HepG2 (cell line): ENCODE measurements at regions not wholly inside any gene's neighbourhood (a gene's known extent, or its start where the extent isn't known, plus 50 kb on each side); places are given as distances from the start of the nearest gene placed in this dataset.
A peak's percentile ranks its signal among the peaks of the same experiment; 100 is the strongest.

Experiments
- DNMT3B ChIP-seq: conservative IDR thresholded peaks from 2 replicates; pipeline ENCODE4 v1.6.1; 2016; ENCODE audit warnings: missing biosample characterization, control low read depth
- HBP1 ChIP-seq: IDR thresholded peaks from 2 replicates; pipeline ENCODE4 v1.6.1; 2016; ENCODE audit warnings: low read depth, control low read depth
- NFE2L1 ChIP-seq: sonication (generic); formaldehyde crosslinking; IDR thresholded peaks from 2 replicates; pipeline ENCODE4 v1.4.0; 2020; ENCODE audit warnings: missing genetic modification reagents, mild to moderate bottlenecking, borderline replicate concordance
- SPEN ChIP-seq: sonication (generic); formaldehyde crosslinking; IDR thresholded peaks from 2 replicates; pipeline ENCODE4 v1.5.1; 2020; ENCODE audit warnings: low read depth, mild to moderate bottlenecking, missing genetic modification reagents
- ZBTB8A ChIP-seq: sonication (generic); formaldehyde crosslinking; IDR thresholded peaks from 2 replicates; pipeline ENCODE4 v1.4.0; 2020; ENCODE audit warnings: mild to moderate bottlenecking, low read depth, missing genetic modification reagents, borderline replicate concordance
- ZFP41 ChIP-seq: sonication (generic); formaldehyde crosslinking; IDR thresholded peaks from 2 replicates; pipeline ENCODE4 v1.4.0; 2020; ENCODE audit warnings: mild to moderate bottlenecking, missing genetic modification reagents, borderline replicate concordance
- ZMYM3 ChIP-seq: sonication (generic); formaldehyde crosslinking; IDR thresholded peaks from 2 replicates; pipeline ENCODE4 v1.5.1; 2020; ENCODE audit warnings: mild to moderate bottlenecking, missing genetic modification reagents
- ZNF251 ChIP-seq: sonication (generic); formaldehyde crosslinking; IDR thresholded peaks from 2 replicates; pipeline ENCODE4 v1.9.0; 2021; ENCODE audit warnings: mild to moderate bottlenecking, missing genetic modification reagents
- ZNF318 ChIP-seq: sonication (generic); formaldehyde crosslinking; IDR thresholded peaks from 2 replicates; pipeline ENCODE4 v1.4.0; 2020; ENCODE audit warnings: mild to moderate bottlenecking, missing genetic modification reagents
- ZNF354B ChIP-seq: sonication (generic); formaldehyde crosslinking; IDR thresholded peaks from 2 replicates; pipeline ENCODE4 v1.8.0; 2022; ENCODE audit warnings: mild to moderate bottlenecking, missing genetic modification reagents
- ZNF747 ChIP-seq: sonication (generic); formaldehyde crosslinking; IDR thresholded peaks from 2 replicates; pipeline ENCODE4 v1.8.1; 2023; ENCODE audit warnings: missing genetic modification reagents, mild to moderate bottlenecking, borderline replicate concordance
- TF ChIP-seq, protein P1 (sequence below): sonication (generic); formaldehyde crosslinking; IDR thresholded peaks from 2 replicates; pipeline ENCODE4 v1.4.0; 2020; ENCODE audit warnings: missing genetic modification reagents
- TF ChIP-seq, protein P2 (sequence below): sonication (generic); formaldehyde crosslinking; IDR thresholded peaks from 2 replicates; pipeline ENCODE4 v1.8.0; 2022; ENCODE audit warnings: missing genetic modification reagents, mild to moderate bottlenecking, borderline replicate concordance
- TF ChIP-seq, protein P3 (sequence below): sonication (generic); formaldehyde crosslinking; IDR thresholded peaks from 2 replicates; pipeline ENCODE4 v1.5.0; 2020; ENCODE audit warnings: missing genetic modification reagents

DNA sequence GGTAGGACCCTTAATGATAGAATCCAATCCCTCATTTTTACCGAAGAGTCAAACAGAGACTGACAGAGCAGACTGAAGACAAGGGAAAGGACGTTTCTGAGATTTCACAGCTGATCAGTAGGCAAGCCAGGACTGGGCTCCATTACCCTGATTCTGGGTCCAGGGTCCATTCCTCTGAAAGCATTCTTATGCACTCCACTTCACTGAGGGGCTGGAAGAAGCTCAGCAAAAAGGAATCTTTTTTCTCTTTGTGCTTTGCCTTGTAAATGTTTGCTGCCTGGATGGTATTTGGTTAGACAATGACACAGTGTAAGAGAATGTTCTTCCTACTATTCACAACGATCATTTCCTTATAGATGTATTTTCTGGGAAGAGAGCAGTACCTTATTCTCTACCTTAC, 331.3 kb upstream of the PROX1 start (continued):
- TF ChIP-seq, protein P1, sequence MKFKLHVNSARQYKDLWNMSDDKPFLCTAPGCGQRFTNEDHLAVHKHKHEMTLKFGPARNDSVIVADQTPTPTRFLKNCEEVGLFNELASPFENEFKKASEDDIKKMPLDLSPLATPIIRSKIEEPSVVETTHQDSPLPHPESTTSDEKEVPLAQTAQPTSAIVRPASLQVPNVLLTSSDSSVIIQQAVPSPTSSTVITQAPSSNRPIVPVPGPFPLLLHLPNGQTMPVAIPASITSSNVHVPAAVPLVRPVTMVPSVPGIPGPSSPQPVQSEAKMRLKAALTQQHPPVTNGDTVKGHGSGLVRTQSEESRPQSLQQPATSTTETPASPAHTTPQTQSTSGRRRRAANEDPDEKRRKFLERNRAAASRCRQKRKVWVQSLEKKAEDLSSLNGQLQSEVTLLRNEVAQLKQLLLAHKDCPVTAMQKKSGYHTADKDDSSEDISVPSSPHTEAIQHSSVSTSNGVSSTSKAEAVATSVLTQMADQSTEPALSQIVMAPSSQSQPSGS: 0 out of 2 replicates have a peak, but pooled peaks have one; percentile 10
- TF ChIP-seq ZNF251 (CRISPR knock-in tag) (no peak), ZNF354B (CRISPR knock-in tag) (no peak), ZBTB8A (CRISPR knock-in tag) (no peak), DNMT3B (CRISPR knock-in tag) (no peak), SPEN (no peak), ZFP41 (CRISPR knock-in tag) (no peak), ZNF747 (CRISPR knock-in tag) (no peak), ZMYM3 (CRISPR knock-in tag) (no peak), HBP1 (no peak), ZNF318 (no peak), NFE2L1 (CRISPR knock-in tag) (no peak)
- TF ChIP-seq, protein P2, sequence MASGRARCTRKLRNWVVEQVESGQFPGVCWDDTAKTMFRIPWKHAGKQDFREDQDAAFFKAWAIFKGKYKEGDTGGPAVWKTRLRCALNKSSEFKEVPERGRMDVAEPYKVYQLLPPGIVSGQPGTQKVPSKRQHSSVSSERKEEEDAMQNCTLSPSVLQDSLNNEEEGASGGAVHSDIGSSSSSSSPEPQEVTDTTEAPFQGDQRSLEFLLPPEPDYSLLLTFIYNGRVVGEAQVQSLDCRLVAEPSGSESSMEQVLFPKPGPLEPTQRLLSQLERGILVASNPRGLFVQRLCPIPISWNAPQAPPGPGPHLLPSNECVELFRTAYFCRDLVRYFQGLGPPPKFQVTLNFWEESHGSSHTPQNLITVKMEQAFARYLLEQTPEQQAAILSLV (CRISPR knock-in tag): no peak
- TF ChIP-seq, protein P3, sequence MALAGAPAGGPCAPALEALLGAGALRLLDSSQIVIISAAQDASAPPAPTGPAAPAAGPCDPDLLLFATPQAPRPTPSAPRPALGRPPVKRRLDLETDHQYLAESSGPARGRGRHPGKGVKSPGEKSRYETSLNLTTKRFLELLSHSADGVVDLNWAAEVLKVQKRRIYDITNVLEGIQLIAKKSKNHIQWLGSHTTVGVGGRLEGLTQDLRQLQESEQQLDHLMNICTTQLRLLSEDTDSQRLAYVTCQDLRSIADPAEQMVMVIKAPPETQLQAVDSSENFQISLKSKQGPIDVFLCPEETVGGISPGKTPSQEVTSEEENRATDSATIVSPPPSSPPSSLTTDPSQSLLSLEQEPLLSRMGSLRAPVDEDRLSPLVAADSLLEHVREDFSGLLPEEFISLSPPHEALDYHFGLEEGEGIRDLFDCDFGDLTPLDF (CRISPR knock-in tag): no peak
